Activated T-cell treated with anti-CD3 and anti-CD28 coated beads for 48 hours (primary cell): ENCODE measurements at regions not wholly inside any gene's neighbourhood (a gene's known extent, or its start where the extent isn't known, plus 50 kb on each side); places are given as distances from the start of the nearest gene placed in this dataset.
"Not testable (repeated sequence)": the region's sequence is repeated elsewhere in the genome, so short reads cannot be mapped to it uniquely, and the experiment has no call there.

ENCODE experiments used
- DNase-seq: peaks from one replicate; pipeline ENCODE4 v3.0.0-alpha.2; 2020; ENCODE audit warnings: low read depth

GRCh38 chr20:12482661-12483060 lies 526.1 kb upstream of the SPTLC3 start:
- DNase-seq, result no peak

- no peak for DNase-seq
These were observed 506.3 kb upstream of the SPTLC3 start for GRCh38 chr20:12502443-12502842.

GRCh38 chr20:12504779-12505178 lies 504.0 kb upstream of the SPTLC3 start:
- DNase-seq, result no peak

- no peak for DNase-seq
These were observed 497.3 kb upstream of the SPTLC3 start for GRCh38 chr20:12511499-12511898.

GRCh38 chr20:12512755-12513154 lies 496.0 kb upstream of the SPTLC3 start:
- DNase-seq, result no peak

GRCh38 chr20:12528104-12528503 lies 480.7 kb upstream of the SPTLC3 start:
- DNase-seq, result no peak

GRCh38 chr20:12528591-12529041 lies 480.2 kb upstream of the SPTLC3 start:
- no peak for DNase-seq

- DNase-seq, result no peak
These were observed 477.1 kb upstream of the SPTLC3 start for GRCh38 chr20:12531626-12532025.

GRCh38 chr20:12535316-12535715 lies 473.5 kb upstream of the SPTLC3 start:
- no peak for DNase-seq

- no peak for DNase-seq
These were observed 473.0 kb upstream of the SPTLC3 start for GRCh38 chr20:12535770-12536169.

- no peak for DNase-seq
These were observed 454.3 kb upstream of the SPTLC3 start for GRCh38 chr20:12554426-12554825.

- no peak for DNase-seq
These were observed 453.4 kb upstream of the SPTLC3 start for GRCh38 chr20:12555369-12555768.

GRCh38 chr20:12555849-12556248 lies 452.9 kb upstream of the SPTLC3 start:
- DNase-seq, result not testable (repeated sequence)

- DNase-seq, result no peak
These were observed 451.5 kb upstream of the SPTLC3 start for GRCh38 chr20:12557224-12557623.

GRCh38 chr20:12564979-12565378 lies 443.8 kb upstream of the SPTLC3 start:
- no peak for DNase-seq

GRCh38 chr20:12566596-12566995 lies 442.2 kb upstream of the SPTLC3 start:
- no peak for DNase-seq

- no peak for DNase-seq
These were observed 438.4 kb upstream of the SPTLC3 start for GRCh38 chr20:12570371-12570770.

- no peak for DNase-seq
These were observed 435.3 kb upstream of the SPTLC3 start for GRCh38 chr20:12573442-12573841.

- no peak for DNase-seq
These were observed 433.2 kb upstream of the SPTLC3 start for GRCh38 chr20:12575352-12576095.

- no peak for DNase-seq
These were observed 431.6 kb upstream of the SPTLC3 start for GRCh38 chr20:12577213-12577612.

GRCh38 chr20:12581644-12582289 lies 427.0 kb upstream of the SPTLC3 start:
- no peak for DNase-seq

- not testable (repeated sequence) for DNase-seq
These were observed 426.1 kb upstream of the SPTLC3 start for GRCh38 chr20:12582710-12583109.

- no peak for DNase-seq
These were observed 416.8 kb upstream of the SPTLC3 start for GRCh38 chr20:12591949-12592470.
